WTC11 (cell line): ENCODE measurements at regions not wholly inside any gene's neighbourhood (a gene's known extent, or its start where the extent isn't known, plus 50 kb on each side); places are given as distances from the start of the nearest gene placed in this dataset.

Source experiments
- ELF4 ChIP-seq: sonication (generic); formaldehyde crosslinking; IDR thresholded peaks from 2 replicates; pipeline ENCODE4 v1.8.1; 2022; ENCODE audit warnings: low read depth, mild to moderate bottlenecking, moderate library complexity, missing genetic modification reagents
- ESRRA ChIP-seq: sonication (generic); formaldehyde crosslinking; IDR thresholded peaks from 2 replicates; pipeline ENCODE4 v1.8.1; 2022; ENCODE audit warnings: mild to moderate bottlenecking, missing genetic modification reagents, borderline replicate concordance
- IRF2 ChIP-seq: sonication (generic); formaldehyde crosslinking; IDR thresholded peaks from 2 replicates; pipeline ENCODE4 v1.8.0; 2022; ENCODE audit warnings: low read depth, missing genetic modification reagents, borderline replicate concordance
- NR2C2 ChIP-seq: sonication (generic); formaldehyde crosslinking; IDR thresholded peaks from 2 replicates; pipeline ENCODE4 v1.8.0; 2022; ENCODE audit warnings: mild to moderate bottlenecking, missing genetic modification reagents
- TF ChIP-seq, protein P1 (sequence below): sonication (generic); formaldehyde crosslinking; IDR thresholded peaks from 2 replicates; pipeline ENCODE4 v1.8.1; 2022; ENCODE audit warnings: mild to moderate bottlenecking, moderate library complexity, missing genetic modification reagents
- TF ChIP-seq, protein P2 (sequence below): fragments of 200-600 bp; IDR thresholded peaks from 2 replicates; pipeline ENCODE4 v1.8.0; 2022; ENCODE audit warnings: antibody characterized with exemption
- TF ChIP-seq, protein P3 (sequence below): sonication (generic); formaldehyde crosslinking; IDR thresholded peaks from 2 replicates; pipeline ENCODE4 v1.8.1; 2023; ENCODE audit warnings: mild to moderate bottlenecking, moderate library complexity, missing genetic modification reagents
- TF ChIP-seq, protein P4 (sequence below): sonication (generic); formaldehyde crosslinking; IDR thresholded peaks from 2 replicates; pipeline ENCODE4 v1.8.1; 2023; ENCODE audit warnings: mild to moderate bottlenecking, missing genetic modification reagents, moderate library complexity
- TF ChIP-seq, protein P5 (sequence below): sonication (generic); formaldehyde crosslinking; IDR thresholded peaks from 2 replicates; pipeline ENCODE4 v1.8.0; 2022; ENCODE audit warnings: mild to moderate bottlenecking, missing genetic modification reagents
- TF ChIP-seq, protein P6 (sequence below): sonication (generic); formaldehyde crosslinking; IDR thresholded peaks from 2 replicates; pipeline ENCODE4 v1.8.1; 2023; ENCODE audit warnings: mild to moderate bottlenecking, missing genetic modification reagents

DNA sequence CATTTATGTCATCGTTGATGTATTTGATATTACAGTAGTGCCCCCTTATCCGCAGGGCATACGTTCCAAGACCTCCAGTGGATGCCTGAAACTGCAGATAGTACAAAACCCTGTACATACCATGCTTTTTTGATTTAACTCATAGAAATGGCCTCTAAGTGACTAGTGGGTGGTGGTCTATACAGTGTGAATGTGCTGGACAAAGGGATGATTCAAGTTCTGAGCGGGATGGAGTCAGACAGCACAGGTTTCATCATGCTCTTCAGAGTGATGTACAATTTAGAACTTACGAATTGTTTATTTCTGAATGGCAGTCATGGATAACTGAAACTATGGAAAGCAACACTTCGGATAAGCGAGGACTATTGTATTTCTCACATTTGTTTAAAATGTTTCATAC lies 473.1 kb upstream of the FANCL start:
- TF ChIP-seq, protein P1, sequence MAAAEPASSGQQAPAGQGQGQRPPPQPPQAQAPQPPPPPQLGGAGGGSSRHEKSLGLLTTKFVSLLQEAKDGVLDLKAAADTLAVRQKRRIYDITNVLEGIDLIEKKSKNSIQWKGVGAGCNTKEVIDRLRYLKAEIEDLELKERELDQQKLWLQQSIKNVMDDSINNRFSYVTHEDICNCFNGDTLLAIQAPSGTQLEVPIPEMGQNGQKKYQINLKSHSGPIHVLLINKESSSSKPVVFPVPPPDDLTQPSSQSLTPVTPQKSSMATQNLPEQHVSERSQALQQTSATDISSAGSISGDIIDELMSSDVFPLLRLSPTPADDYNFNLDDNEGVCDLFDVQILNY, result no peak
- no peak for TF ChIP-seq IRF2 (CRISPR knock-in tag)
- no peak for TF ChIP-seq ESRRA (CRISPR knock-in tag)
- TF ChIP-seq, protein P2, sequence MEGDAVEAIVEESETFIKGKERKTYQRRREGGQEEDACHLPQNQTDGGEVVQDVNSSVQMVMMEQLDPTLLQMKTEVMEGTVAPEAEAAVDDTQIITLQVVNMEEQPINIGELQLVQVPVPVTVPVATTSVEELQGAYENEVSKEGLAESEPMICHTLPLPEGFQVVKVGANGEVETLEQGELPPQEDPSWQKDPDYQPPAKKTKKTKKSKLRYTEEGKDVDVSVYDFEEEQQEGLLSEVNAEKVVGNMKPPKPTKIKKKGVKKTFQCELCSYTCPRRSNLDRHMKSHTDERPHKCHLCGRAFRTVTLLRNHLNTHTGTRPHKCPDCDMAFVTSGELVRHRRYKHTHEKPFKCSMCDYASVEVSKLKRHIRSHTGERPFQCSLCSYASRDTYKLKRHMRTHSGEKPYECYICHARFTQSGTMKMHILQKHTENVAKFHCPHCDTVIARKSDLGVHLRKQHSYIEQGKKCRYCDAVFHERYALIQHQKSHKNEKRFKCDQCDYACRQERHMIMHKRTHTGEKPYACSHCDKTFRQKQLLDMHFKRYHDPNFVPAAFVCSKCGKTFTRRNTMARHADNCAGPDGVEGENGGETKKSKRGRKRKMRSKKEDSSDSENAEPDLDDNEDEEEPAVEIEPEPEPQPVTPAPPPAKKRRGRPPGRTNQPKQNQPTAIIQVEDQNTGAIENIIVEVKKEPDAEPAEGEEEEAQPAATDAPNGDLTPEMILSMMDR, result no peak
- TF ChIP-seq, protein P3, sequence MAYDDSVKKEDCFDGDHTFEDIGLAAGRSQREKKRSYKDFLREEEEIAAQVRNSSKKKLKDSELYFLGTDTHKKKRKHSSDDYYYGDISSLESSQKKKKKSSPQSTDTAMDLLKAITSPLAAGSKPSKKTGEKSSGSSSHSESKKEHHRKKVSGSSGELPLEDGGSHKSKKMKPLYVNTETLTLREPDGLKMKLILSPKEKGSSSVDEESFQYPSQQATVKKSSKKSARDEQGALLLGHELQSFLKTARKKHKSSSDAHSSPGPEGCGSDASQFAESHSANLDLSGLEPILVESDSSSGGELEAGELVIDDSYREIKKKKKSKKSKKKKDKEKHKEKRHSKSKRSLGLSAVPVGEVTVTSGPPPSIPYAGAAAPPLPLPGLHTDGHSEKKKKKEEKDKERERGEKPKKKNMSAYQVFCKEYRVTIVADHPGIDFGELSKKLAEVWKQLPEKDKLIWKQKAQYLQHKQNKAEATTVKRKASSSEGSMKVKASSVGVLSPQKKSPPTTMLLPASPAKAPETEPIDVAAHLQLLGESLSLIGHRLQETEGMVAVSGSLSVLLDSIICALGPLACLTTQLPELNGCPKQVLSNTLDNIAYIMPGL, result no peak
- TF ChIP-seq, protein P4, sequence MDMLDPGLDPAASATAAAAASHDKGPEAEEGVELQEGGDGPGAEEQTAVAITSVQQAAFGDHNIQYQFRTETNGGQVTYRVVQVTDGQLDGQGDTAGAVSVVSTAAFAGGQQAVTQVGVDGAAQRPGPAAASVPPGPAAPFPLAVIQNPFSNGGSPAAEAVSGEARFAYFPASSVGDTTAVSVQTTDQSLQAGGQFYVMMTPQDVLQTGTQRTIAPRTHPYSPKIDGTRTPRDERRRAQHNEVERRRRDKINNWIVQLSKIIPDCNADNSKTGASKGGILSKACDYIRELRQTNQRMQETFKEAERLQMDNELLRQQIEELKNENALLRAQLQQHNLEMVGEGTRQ (CRISPR knock-in tag), result no peak
- no peak for TF ChIP-seq ELF4 (CRISPR knock-in tag)
- TF ChIP-seq NR2C2 (CRISPR knock-in tag), result no peak
- TF ChIP-seq, protein P5, sequence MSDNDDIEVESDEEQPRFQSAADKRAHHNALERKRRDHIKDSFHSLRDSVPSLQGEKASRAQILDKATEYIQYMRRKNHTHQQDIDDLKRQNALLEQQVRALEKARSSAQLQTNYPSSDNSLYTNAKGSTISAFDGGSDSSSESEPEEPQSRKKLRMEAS (CRISPR knock-in tag), result no peak
- TF ChIP-seq, protein P6, sequence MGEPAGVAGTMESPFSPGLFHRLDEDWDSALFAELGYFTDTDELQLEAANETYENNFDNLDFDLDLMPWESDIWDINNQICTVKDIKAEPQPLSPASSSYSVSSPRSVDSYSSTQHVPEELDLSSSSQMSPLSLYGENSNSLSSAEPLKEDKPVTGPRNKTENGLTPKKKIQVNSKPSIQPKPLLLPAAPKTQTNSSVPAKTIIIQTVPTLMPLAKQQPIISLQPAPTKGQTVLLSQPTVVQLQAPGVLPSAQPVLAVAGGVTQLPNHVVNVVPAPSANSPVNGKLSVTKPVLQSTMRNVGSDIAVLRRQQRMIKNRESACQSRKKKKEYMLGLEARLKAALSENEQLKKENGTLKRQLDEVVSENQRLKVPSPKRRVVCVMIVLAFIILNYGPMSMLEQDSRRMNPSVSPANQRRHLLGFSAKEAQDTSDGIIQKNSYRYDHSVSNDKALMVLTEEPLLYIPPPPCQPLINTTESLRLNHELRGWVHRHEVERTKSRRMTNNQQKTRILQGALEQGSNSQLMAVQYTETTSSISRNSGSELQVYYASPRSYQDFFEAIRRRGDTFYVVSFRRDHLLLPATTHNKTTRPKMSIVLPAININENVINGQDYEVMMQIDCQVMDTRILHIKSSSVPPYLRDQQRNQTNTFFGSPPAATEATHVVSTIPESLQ, result no peak
